ENCODE measurements at regions not wholly inside any gene's neighbourhood (a gene's known extent, or its start where the extent isn't known, plus 50 kb on each side); places are given as distances from the start of the nearest gene placed in this dataset.

- Mint-ChIP-seq H3K4me3 (no peak overlapping the region), H3K27me3 (peaks cover 2% of the 10 kb centered on the region), H3K27ac (no peak overlapping the region), H3K36me3 (no peaks in the 10 kb centered on the region), H3K9me3 (no peaks in the 10 kb centered on the region), H3K4me1 (no peaks in the 10 kb centered on the region)
- no peak for ATAC-seq (ENCODE audit: low read depth)
- DNase-seq (ENCODE audit: low spot score in 2 of 2), result no peak
Observed at GRCh38 chr3:43965656-43966055, 274.9 kb downstream of the ABHD5 start.

- DNase-seq (ENCODE audit: low spot score in 2 of 2), result no peak
- Mint-ChIP-seq H3K27me3 (peaks cover 2% of the 10 kb centered on the region), H3K36me3 (no peaks in the 10 kb centered on the region), H3K27ac (no peak overlapping the region), H3K4me1 (no peaks in the 10 kb centered on the region), H3K4me3 (no peak overlapping the region), H3K9me3 (no peaks in the 10 kb centered on the region)
- no peak for ATAC-seq (ENCODE audit: low read depth)
Observed at GRCh38 chr3:43966126-43966525, 275.4 kb downstream of the ABHD5 start.

- Mint-ChIP-seq H3K27ac (no peak overlapping the region), H3K36me3 (no peaks in the 10 kb centered on the region), H3K4me1 (no peaks in the 10 kb centered on the region), H3K9me3 (no peaks in the 10 kb centered on the region), H3K4me3 (no peak overlapping the region), H3K27me3 (peaks cover under 1% of the 10 kb centered on the region)
- ATAC-seq (ENCODE audit: low read depth) (no peak), DNase-seq (ENCODE audit: low spot score in 2 of 2) (no peak)
Observed at GRCh38 chr3:43966530-43966929, 275.2 kb upstream of the TOPAZ1 start.

GRCh38 chr3:43968465-43968864 is 273.2 kb upstream of the TOPAZ1 start:
- no peaks in the 10 kb centered on the region for H3K36me3 Mint-ChIP-seq
- H3K27ac Mint-ChIP-seq, result no peak overlapping the region
- no peaks in the 10 kb centered on the region for H3K4me1 Mint-ChIP-seq
- no peak for DNase-seq (ENCODE audit: low spot score in 2 of 2)
- no peaks in the 10 kb centered on the region for H3K27me3 Mint-ChIP-seq
- no peak for ATAC-seq (ENCODE audit: low read depth)
- no peaks in the 10 kb centered on the region for H3K9me3 Mint-ChIP-seq
- H3K4me3 Mint-ChIP-seq, result no peak overlapping the region

- ATAC-seq (ENCODE audit: low read depth) (no peak), DNase-seq (ENCODE audit: low spot score in 2 of 2) (no peak)
- Mint-ChIP-seq H3K36me3 (no peaks in the 10 kb centered on the region), H3K9me3 (no peaks in the 10 kb centered on the region), H3K4me3 (no peak overlapping the region), H3K27ac (no peak overlapping the region), H3K4me1 (no peaks in the 10 kb centered on the region), H3K27me3 (no peaks in the 10 kb centered on the region)
Observed at GRCh38 chr3:43969944-43970343, 271.7 kb upstream of the TOPAZ1 start.

- no peak for DNase-seq (ENCODE audit: low spot score in 2 of 2)
- H3K9me3 Mint-ChIP-seq, result no peaks in the 10 kb centered on the region
- no peaks in the 10 kb centered on the region for H3K36me3 Mint-ChIP-seq
- H3K4me1 Mint-ChIP-seq, result no peaks in the 10 kb centered on the region
- H3K4me3 Mint-ChIP-seq, result no peak overlapping the region
- H3K27me3 Mint-ChIP-seq, result no peaks in the 10 kb centered on the region
- ATAC-seq (ENCODE audit: low read depth), result no peak
- H3K27ac Mint-ChIP-seq, result no peak overlapping the region
Observed at GRCh38 chr3:43970351-43970750, 271.3 kb upstream of the TOPAZ1 start.

GRCh38 chr3:43970920-43971319 is 270.8 kb upstream of the TOPAZ1 start:
- Mint-ChIP-seq H3K27ac (no peak overlapping the region), H3K36me3 (no peaks in the 10 kb centered on the region), H3K4me1 (no peaks in the 10 kb centered on the region), H3K4me3 (no peak overlapping the region), H3K27me3 (no peaks in the 10 kb centered on the region), H3K9me3 (no peaks in the 10 kb centered on the region)
- DNase-seq (ENCODE audit: low spot score in 2 of 2), result no peak
- ATAC-seq (ENCODE audit: low read depth), result no peak

GRCh38 chr3:43971486-43971885 is 270.2 kb upstream of the TOPAZ1 start:
- Mint-ChIP-seq H3K36me3 (peaks cover 2% of the 10 kb centered on the region), H3K27ac (no peak overlapping the region), H3K27me3 (peaks cover 2% of the 10 kb centered on the region), H3K4me3 (no peak overlapping the region), H3K4me1 (no peaks in the 10 kb centered on the region), H3K9me3 (peaks cover 2% of the 10 kb centered on the region)
- DNase-seq (ENCODE audit: low spot score in 2 of 2) (no peak), ATAC-seq (ENCODE audit: low read depth) (no peak)

GRCh38 chr3:43978708-43979107 is 263.0 kb upstream of the TOPAZ1 start:
- H3K4me3 Mint-ChIP-seq, result no peak overlapping the region
- DNase-seq (ENCODE audit: low spot score in 2 of 2) (no peak), ATAC-seq (ENCODE audit: low read depth) (no peak)
- peaks cover 8% of the 10 kb centered on the region for H3K27me3 Mint-ChIP-seq
- H3K9me3 Mint-ChIP-seq, result peaks cover 3% of the 10 kb centered on the region
- H3K4me1 Mint-ChIP-seq, result no peaks in the 10 kb centered on the region
- no peak overlapping the region for H3K27ac Mint-ChIP-seq
- H3K36me3 Mint-ChIP-seq, result peaks cover 2% of the 10 kb centered on the region

- DNase-seq (ENCODE audit: low spot score in 2 of 2), result no peak
- Mint-ChIP-seq H3K4me3 (no peak overlapping the region), H3K27ac (no peak overlapping the region), H3K36me3 (peaks cover 2% of the 10 kb centered on the region), H3K9me3 (peaks cover 3% of the 10 kb centered on the region), H3K27me3 (peaks cover 11% of the 10 kb centered on the region), H3K4me1 (no peaks in the 10 kb centered on the region)
- no peak for ATAC-seq (ENCODE audit: low read depth)
Observed at GRCh38 chr3:43979645-43980044, 262.0 kb upstream of the TOPAZ1 start.

- Mint-ChIP-seq H3K27ac (no peak overlapping the region), H3K4me3 (peak overlapping the region; percentile 85), H3K9me3 (peaks cover 8% of the 10 kb centered on the region), H3K27me3 (peaks cover 36% of the 10 kb centered on the region), H3K36me3 (peaks cover 4% of the 10 kb centered on the region), H3K4me1 (peaks cover 43% of the 10 kb centered on the region)
- ATAC-seq (ENCODE audit: low read depth) (peak; percentile 56), DNase-seq (ENCODE audit: low spot score in 2 of 2) (peak; percentile 32 to 40)
Observed at GRCh38 chr3:43994657-43995546, 246.8 kb upstream of the TOPAZ1 start.

- H3K27ac Mint-ChIP-seq, result peak overlapping the region; percentile 7
Observed at GRCh38 chr3:43995547-43996378, 245.9 kb upstream of the TOPAZ1 start.

GRCh38 chr3:43996379-43997301 is 245.0 kb upstream of the TOPAZ1 start:
- H3K27me3 Mint-ChIP-seq, result peaks cover 31% of the 10 kb centered on the region
- peak overlapping the region; percentile 22 for H3K27ac Mint-ChIP-seq
- ATAC-seq (ENCODE audit: low read depth) (peak; percentile 19), DNase-seq (ENCODE audit: low spot score in 2 of 2) (peak; percentile 23 to 46)
- H3K36me3 Mint-ChIP-seq, result peaks cover 2% of the 10 kb centered on the region
- H3K9me3 Mint-ChIP-seq, result peaks cover 3% of the 10 kb centered on the region
- H3K4me1 Mint-ChIP-seq, result peaks cover 45% of the 10 kb centered on the region
- peak overlapping the region; percentile 85 for H3K4me3 Mint-ChIP-seq

More at GRCh38 chr3:43995547-43996378, 245.9 kb upstream of the TOPAZ1 start:
- peaks cover 45% of the 10 kb centered on the region for H3K4me1 Mint-ChIP-seq
- H3K27me3 Mint-ChIP-seq, result peaks cover 35% of the 10 kb centered on the region
- DNase-seq (ENCODE audit: low spot score in 2 of 2) (peak; percentile 7 to 25), ATAC-seq (ENCODE audit: low read depth) (peak; percentile 4)
- H3K9me3 Mint-ChIP-seq, result peaks cover 5% of the 10 kb centered on the region
- peaks cover 4% of the 10 kb centered on the region for H3K36me3 Mint-ChIP-seq
- peak overlapping the region; percentile 85 for H3K4me3 Mint-ChIP-seq

All from memory B cell (primary cell).